ENCODE measurements at regions not wholly inside any gene's neighbourhood (a gene's known extent, or its start where the extent isn't known, plus 50 kb on each side); places are given as distances from the start of the nearest gene placed in this dataset.

DNA sequence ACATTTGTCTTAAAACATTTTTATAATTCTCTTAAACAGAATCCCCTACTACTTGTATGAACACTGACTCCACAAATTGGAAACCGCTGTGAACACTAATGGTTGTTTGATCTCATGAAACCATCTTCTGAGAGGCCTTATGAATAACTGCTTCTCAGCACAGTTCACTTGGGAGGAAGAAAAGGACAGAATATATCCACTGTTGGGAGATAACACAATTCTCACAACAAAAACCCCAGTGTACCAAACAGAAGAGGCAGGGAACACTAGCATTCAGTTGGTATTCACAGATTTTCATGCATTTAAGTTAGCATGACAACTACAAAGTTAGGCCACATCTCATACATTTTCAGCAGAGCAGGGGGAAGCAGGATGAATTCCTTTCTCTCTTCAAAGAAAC, 89.0 kb upstream of the SELENOP start:
- Histone ChIP-seq H3K79me2 (ENCODE audit: control insufficient read depth, insufficient read depth, low read length) (no peaks in the 10 kb centered on the region), H3K9me1 (ENCODE audit: control insufficient read depth, extremely low read depth, insufficient read depth, low read length) (no peaks in the 10 kb centered on the region)

DNA sequence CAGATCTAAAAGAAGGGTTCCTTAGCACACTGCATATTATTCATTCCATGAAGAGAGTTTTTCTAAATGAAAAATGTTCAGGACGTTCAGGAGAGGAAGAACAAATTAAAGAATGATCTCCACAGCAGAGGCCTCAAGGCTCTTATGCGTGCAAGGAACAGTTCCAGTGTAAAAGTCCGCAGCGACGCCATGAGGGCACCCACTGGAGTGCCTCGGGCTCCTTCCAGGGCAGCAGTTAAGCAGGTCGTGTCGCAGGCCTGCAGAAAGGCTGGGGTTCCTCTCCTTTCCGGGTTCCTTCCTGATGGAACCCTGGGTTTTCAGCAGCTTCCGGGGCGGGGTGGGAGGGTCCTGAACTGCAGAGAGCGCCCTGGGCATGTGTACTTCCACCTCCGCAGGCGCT, 87.1 kb upstream of the SELENOP start:
- Histone ChIP-seq H3K27ac (ENCODE audit: control insufficient read depth, insufficient read depth, low read length) (no peak overlapping the region), H3K27me3 (ENCODE audit: control insufficient read depth, extremely low read depth, insufficient read depth, low read length) (no peaks in the 10 kb centered on the region), H3K79me2 (ENCODE audit: control insufficient read depth, insufficient read depth, low read length) (no peaks in the 10 kb centered on the region), H3K4me3 (ENCODE audit: control insufficient read depth in 2 of 3, extremely low read depth in 1 of 3, insufficient read depth in 2 of 3, low read depth in 1 of 3, low read length in 3 of 3) (no peak overlapping the region), H4K20me1 (ENCODE audit: control insufficient read depth, extremely low read depth, insufficient read depth, low read length) (no peaks in the 10 kb centered on the region), H3K9ac (ENCODE audit: control insufficient read depth, extremely low read depth, insufficient read depth, low read length) (no peak overlapping the region), H3K9me1 (ENCODE audit: control insufficient read depth, extremely low read depth, insufficient read depth, low read length) (no peaks in the 10 kb centered on the region), H3K9me3 (ENCODE audit: control insufficient read depth, low read depth, low read length) (no peaks in the 10 kb centered on the region), H3K36me3 (ENCODE audit: control insufficient read depth in 2 of 2, extremely low read depth in 1 of 2, insufficient read depth in 2 of 2, low read length in 2 of 2) (no peaks in the 10 kb centered on the region), H2AFZ (ENCODE audit: control insufficient read depth, low read length) (no peak overlapping the region), H3K4me2 (ENCODE audit: control insufficient read depth, extremely low read depth, insufficient read depth, low read depth, low read length) (no peak overlapping the region), H3K4me1 (ENCODE audit: control insufficient read depth, extremely low read depth, insufficient read depth, low read length) (no peaks in the 10 kb centered on the region)
- TF ChIP-seq EZH2 (IDR thresholded peaks at IDR 0.05; ENCODE audit: low read length) (no peak), CTCF (optimal IDR thresholded peaks at IDR 0.05 in 1 of 3, IDR thresholded peaks at IDR 0.05 in 1 of 3, conservative IDR thresholded peaks at IDR 0.05 in 1 of 3; ENCODE audit: extremely low read depth in 1 of 3, insufficient read depth in 2 of 3, low read length in 3 of 3) (no peak)
- dilution Hi-C loops (cut with MboI; ENCODE audit: extremely low pct_ligation_motif_present, low sequenced_read_pairs): no loop called here
- DNase-seq (ENCODE audit: low read depth, low spot score): no peak
- no peak for FAIRE-seq

More for the DNA sequence above, 89.0 kb upstream of the SELENOP start:
- Histone ChIP-seq H3K4me3 (ENCODE audit: control insufficient read depth in 2 of 3, extremely low read depth in 1 of 3, insufficient read depth in 2 of 3, low read depth in 1 of 3, low read length in 3 of 3) (no peak overlapping the region), H3K4me2 (ENCODE audit: control insufficient read depth, extremely low read depth, insufficient read depth, low read depth, low read length) (no peak overlapping the region), H2AFZ (ENCODE audit: control insufficient read depth, low read length) (no peak overlapping the region), H3K27ac (ENCODE audit: control insufficient read depth, insufficient read depth, low read length) (no peak overlapping the region), H3K9ac (ENCODE audit: control insufficient read depth, extremely low read depth, insufficient read depth, low read length) (no peak overlapping the region), H4K20me1 (ENCODE audit: control insufficient read depth, extremely low read depth, insufficient read depth, low read length) (no peaks in the 10 kb centered on the region), H3K27me3 (ENCODE audit: control insufficient read depth, extremely low read depth, insufficient read depth, low read length) (no peaks in the 10 kb centered on the region), H3K4me1 (ENCODE audit: control insufficient read depth, extremely low read depth, insufficient read depth, low read length) (no peaks in the 10 kb centered on the region), H3K9me3 (ENCODE audit: control insufficient read depth, low read depth, low read length) (no peaks in the 10 kb centered on the region), H3K36me3 (ENCODE audit: control insufficient read depth in 2 of 2, extremely low read depth in 1 of 2, insufficient read depth in 2 of 2, low read length in 2 of 2) (no peaks in the 10 kb centered on the region)
- dilution Hi-C loops (cut with MboI; ENCODE audit: extremely low pct_ligation_motif_present, low sequenced_read_pairs): no loop called here
- no peak for DNase-seq (ENCODE audit: low read depth, low spot score)
- no peak for FAIRE-seq
- TF ChIP-seq CTCF (optimal IDR thresholded peaks at IDR 0.05 in 1 of 3, IDR thresholded peaks at IDR 0.05 in 1 of 3, conservative IDR thresholded peaks at IDR 0.05 in 1 of 3; ENCODE audit: extremely low read depth in 1 of 3, insufficient read depth in 2 of 3, low read length in 3 of 3) (no peak), EZH2 (IDR thresholded peaks at IDR 0.05; ENCODE audit: low read length) (no peak)

Data from keratinocyte (primary cell).